SH-SY5Y (cell line): ENCODE measurements at regions not wholly inside any gene's neighbourhood (a gene's known extent, or its start where the extent isn't known, plus 50 kb on each side); places are given as distances from the start of the nearest gene placed in this dataset.

ENCODE experiments used
- GATA2 ChIP-seq: IDR thresholded peaks from 2 replicates; pipeline ENCODE4 v1.6.1; 2011; ENCODE audit warnings: mild to moderate bottlenecking, low read depth, low read length
- GATA3 ChIP-seq: IDR thresholded peaks from 2 replicates; pipeline ENCODE4 v1.6.1; 2011; ENCODE audit warnings: low read depth, mild to moderate bottlenecking, low read length, moderate library complexity

DNA sequence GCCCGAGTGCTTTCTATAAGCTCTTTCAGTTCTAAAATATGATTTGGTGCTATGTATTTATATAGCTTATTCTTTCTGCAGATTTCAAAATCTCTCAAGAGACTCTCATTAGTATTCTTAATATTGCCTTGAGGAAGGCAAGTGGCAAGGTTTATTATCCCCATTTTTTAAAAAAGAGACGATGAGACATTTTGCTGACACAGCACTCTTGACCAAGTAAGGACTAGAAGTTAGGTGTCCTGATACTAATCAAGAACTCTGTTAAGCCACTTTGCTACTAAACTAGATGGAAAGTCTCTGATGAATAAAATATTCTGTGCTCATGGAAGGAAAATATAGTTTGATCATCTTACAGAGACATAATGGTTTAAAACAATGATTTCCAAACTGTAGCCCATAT lies 164.7 kb downstream of the MZT1 start:
- TF ChIP-seq GATA2 (no peak), GATA3 (no peak)
